NT2/D1 (cell line): ENCODE measurements at regions not wholly inside any gene's neighbourhood (a gene's known extent, or its start where the extent isn't known, plus 50 kb on each side); places are given as distances from the start of the nearest gene placed in this dataset.

Experiments
- DNase-seq: peaks from one replicate; pipeline ENCODE4 v3.0.0-alpha.2; 2011; ENCODE audit warnings: low read depth, low spot score
- H3K27me3 ChIP-seq: 2 replicates; pipeline ENCODE4 v1.6.0; 2011; ENCODE audit warnings: mild to moderate bottlenecking; ENCODE audit not compliant: insufficient read length, insufficient read depth
- H3K36me3 ChIP-seq: 2 replicates; pipeline ENCODE4 v1.6.1; 2011; ENCODE audit warnings: mild to moderate bottlenecking, low read length, mixed read lengths; ENCODE audit not compliant: insufficient read depth, insufficient read length
- H3K4me1 ChIP-seq: 2 replicates; pipeline ENCODE4 v1.5.1; 2011; ENCODE audit not compliant: insufficient read depth, insufficient read length
- H3K4me3 ChIP-seq: 2 replicates; pipeline ENCODE4 v1.5.1; 2011; ENCODE audit warnings: low read depth; ENCODE audit not compliant: insufficient read length
- H3K9ac ChIP-seq: 2 replicates; pipeline ENCODE4 v1.6.0; 2011; ENCODE audit warnings: low read depth; ENCODE audit not compliant: insufficient read length
- H3K9me3 ChIP-seq: 2 replicates; pipeline ENCODE4 v1.5.1; 2011; ENCODE audit warnings: mild to moderate bottlenecking, low read length; ENCODE audit not compliant: insufficient read depth
- SUZ12 ChIP-seq: IDR thresholded peaks from 2 replicates; pipeline ENCODE4 v1.6.1; 2011; ENCODE audit not compliant: insufficient read length, insufficient read depth; ENCODE audit errors: extremely low read depth
- YY1 ChIP-seq: IDR thresholded peaks from 2 replicates; pipeline ENCODE4 v1.6.1; 2011; ENCODE audit not compliant: insufficient read length, insufficient read depth
- ZNF274 ChIP-seq: IDR thresholded peaks from 2 replicates; pipeline ENCODE4 v1.6.1; 2011; ENCODE audit warnings: mild to moderate bottlenecking, low read depth, low read length

GRCh38 chr14:76584271-76584702 is 177.0 kb upstream of the VASH1 start:
- Histone ChIP-seq H3K27me3 (no peaks in the 10 kb centered on the region), H3K9me3 (no peaks in the 10 kb centered on the region), H3K4me3 (no peak overlapping the region), H3K36me3 (no peaks in the 10 kb centered on the region), H3K4me1 (no peaks in the 10 kb centered on the region), H3K9ac (no peak overlapping the region)
- TF ChIP-seq ZNF274, result no peak
- no peak for TF ChIP-seq SUZ12
- no peak for TF ChIP-seq YY1
- DNase-seq, result no peak

GRCh38 chr14:76585616-76586015 is 175.7 kb upstream of the VASH1 start:
- Histone ChIP-seq H3K36me3 (no peaks in the 10 kb centered on the region), H3K4me3 (no peak overlapping the region), H3K9me3 (no peaks in the 10 kb centered on the region), H3K9ac (no peak overlapping the region), H3K27me3 (no peaks in the 10 kb centered on the region), H3K4me1 (no peaks in the 10 kb centered on the region)
- no peak for DNase-seq
- TF ChIP-seq SUZ12 (no peak), YY1 (no peak), ZNF274 (no peak)

GRCh38 chr14:76589246-76589645 is 172.0 kb upstream of the VASH1 start:
- TF ChIP-seq ZNF274 (no peak), YY1 (no peak), SUZ12 (no peak)

GRCh38 chr14:76591266-76591665 is 170.0 kb upstream of the VASH1 start:
- TF ChIP-seq YY1 (no peak), SUZ12 (no peak), ZNF274 (no peak)
- no peaks in the 10 kb centered on the region for H3K27me3 ChIP-seq
- H3K4me3 ChIP-seq, result no peak overlapping the region
- H3K4me1 ChIP-seq, result no peaks in the 10 kb centered on the region
- no peaks in the 10 kb centered on the region for H3K9me3 ChIP-seq
- no peak for DNase-seq
- H3K36me3 ChIP-seq, result no peaks in the 10 kb centered on the region
- H3K9ac ChIP-seq, result no peak overlapping the region

More at GRCh38 chr14:76589246-76589645, 172.0 kb upstream of the VASH1 start:
- Histone ChIP-seq H3K36me3 (no peaks in the 10 kb centered on the region), H3K4me1 (no peaks in the 10 kb centered on the region), H3K9me3 (no peaks in the 10 kb centered on the region), H3K4me3 (no peak overlapping the region), H3K27me3 (no peaks in the 10 kb centered on the region), H3K9ac (no peak overlapping the region)
- no peak for DNase-seq

- H3K36me3 ChIP-seq, result no peaks in the 10 kb centered on the region
- no peak overlapping the region for H3K4me3 ChIP-seq
- H3K9ac ChIP-seq, result no peak overlapping the region
- H3K27me3 ChIP-seq, result no peaks in the 10 kb centered on the region
- DNase-seq, result no peak
- TF ChIP-seq SUZ12 (no peak), ZNF274 (no peak), YY1 (no peak)
- H3K4me1 ChIP-seq, result no peaks in the 10 kb centered on the region
- H3K9me3 ChIP-seq, result no peaks in the 10 kb centered on the region
These were observed 166.0 kb upstream of the VASH1 start for GRCh38 chr14:76595266-76595665.

GRCh38 chr14:76597387-76597786 is 163.9 kb upstream of the VASH1 start:
- H3K9ac ChIP-seq, result no peak overlapping the region
- no peak for DNase-seq
- peaks cover 4% of the 10 kb centered on the region; the same call in 1 of the 2 replicates for H3K9me3 ChIP-seq
- no peaks in the 10 kb centered on the region for H3K4me1 ChIP-seq
- no peaks in the 10 kb centered on the region for H3K36me3 ChIP-seq
- no peak overlapping the region for H3K4me3 ChIP-seq
- TF ChIP-seq SUZ12 (no peak), YY1 (no peak), ZNF274 (no peak)
- H3K27me3 ChIP-seq, result no peaks in the 10 kb centered on the region

GRCh38 chr14:76599141-76599540 is 162.1 kb upstream of the VASH1 start:
- Histone ChIP-seq H3K4me1 (no peaks in the 10 kb centered on the region), H3K4me3 (no peak overlapping the region), H3K36me3 (no peaks in the 10 kb centered on the region), H3K27me3 (no peaks in the 10 kb centered on the region), H3K9me3 (peaks cover 4% of the 10 kb centered on the region; the same call in 1 of the 2 replicates), H3K9ac (no peak overlapping the region)
- no peak for DNase-seq
- TF ChIP-seq SUZ12, result no peak
- TF ChIP-seq ZNF274, result no peak
